ENCODE measurements at regions not wholly inside any gene's neighbourhood (a gene's known extent, or its start where the extent isn't known, plus 50 kb on each side); places are given as distances from the start of the nearest gene placed in this dataset.
"Not testable (repeated sequence)": the region's sequence is repeated elsewhere in the genome, so short reads cannot be mapped to it uniquely, and the experiment has no call there.

DNA sequence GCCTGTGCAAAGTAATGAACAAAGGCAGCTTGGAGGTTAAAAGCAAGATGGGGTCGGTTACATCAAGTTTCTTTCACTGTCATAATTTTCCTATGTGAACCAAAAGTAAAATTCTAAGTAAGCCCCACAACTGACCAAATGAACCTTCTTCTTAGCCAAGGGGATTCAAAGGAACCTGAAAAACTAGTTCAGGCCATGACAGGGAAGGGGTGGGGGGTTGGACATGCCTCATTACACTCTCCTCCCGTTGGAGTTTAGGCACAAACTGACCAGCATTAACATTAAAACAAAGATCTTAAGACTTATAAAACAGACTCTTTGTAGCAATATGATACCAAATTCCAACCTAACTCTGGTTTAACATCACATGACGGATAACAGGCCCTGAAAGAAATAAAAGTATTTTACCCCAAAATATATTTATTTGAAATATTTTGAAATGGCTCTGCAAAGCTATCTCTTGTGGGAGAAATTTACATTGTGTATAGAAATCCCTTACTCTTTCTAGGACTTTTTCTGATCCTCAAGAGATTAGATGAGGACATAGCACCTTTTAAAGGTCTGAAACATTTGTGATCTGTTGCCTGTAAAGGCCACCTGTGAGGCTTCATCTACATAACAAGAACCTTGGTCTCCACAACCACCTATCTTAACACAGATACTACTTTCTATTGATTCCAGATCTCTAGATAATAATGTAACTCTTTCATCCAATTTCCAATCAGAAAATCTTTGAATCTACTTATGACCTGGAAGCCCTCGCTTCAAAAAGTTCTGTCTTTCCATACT is 1829.0 kb upstream of the MIR17HG start:
- DNase-seq, result no peak

DNA sequence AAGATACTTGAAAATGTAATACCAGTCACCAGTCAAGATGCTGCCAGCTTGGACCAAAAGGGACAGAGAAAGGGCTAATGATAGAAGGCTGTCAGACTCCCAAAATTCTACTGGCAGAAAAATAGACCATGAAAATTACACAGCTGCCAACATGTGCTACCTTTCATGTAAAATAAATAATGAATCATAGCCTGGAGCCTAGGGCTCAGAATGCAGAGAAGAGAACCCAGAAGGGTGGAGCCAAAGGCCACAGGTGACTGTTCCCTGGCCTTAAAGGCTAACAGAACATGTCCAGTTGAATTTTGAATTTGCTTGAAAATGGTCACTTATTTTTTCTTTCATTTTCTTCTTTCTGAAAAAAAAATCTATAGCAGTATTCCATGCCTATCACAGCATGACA is 1827.0 kb upstream of the MIR17HG start:
- DNase-seq, result no peak

- DNase-seq, result not testable (repeated sequence)
Observed at GRCh38 chr13:89521672-89522071, 1825.8 kb upstream of the MIR17HG start.

DNA sequence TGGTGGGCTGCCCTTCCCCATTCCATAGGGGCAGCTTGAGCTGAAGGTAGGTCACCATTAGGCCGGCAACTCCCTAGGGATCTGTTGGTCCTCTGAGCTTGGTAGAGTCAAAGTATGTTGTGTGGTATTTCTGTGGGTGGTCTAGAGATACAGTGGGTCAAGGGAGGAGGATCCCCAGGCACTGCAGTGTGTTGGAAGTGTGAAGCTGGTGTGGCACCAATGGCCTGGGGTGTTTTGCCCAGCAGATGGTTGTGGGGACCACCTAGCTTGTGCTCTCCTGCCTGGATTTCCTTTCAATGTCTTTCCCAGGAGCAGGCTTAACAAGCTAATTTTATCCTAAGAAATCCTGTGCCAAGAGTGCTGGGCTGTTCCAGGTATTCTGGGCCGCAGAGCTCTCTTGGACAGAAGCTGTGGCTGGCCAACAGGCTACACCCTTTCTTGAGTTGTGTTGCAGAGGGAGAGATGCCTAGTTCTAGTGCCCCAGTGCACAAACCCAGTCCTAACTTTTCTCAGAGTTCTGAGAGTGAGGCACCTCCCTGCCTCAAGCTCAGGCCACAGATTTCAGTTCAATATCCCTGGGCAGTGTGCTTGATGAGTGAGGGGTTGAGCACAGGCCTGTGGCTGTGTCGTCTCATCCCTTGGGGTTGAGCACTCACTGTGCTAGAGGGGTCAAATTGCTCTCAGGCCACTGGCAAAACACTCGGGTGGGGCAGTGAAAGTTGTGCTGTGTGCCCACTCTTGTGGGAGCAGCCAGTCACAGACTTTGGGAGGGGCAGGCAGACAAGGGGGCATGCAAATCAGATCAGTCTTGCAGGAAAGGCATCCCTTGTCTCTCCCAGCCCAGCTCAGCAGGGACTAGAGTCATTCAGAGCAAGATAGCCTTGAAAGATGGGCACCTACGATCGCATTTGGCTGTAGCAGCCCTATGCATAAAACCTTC is 1806.1 kb upstream of the MIR17HG start:
- DNase-seq, result no peak

GRCh38 chr13:89550938-89551337 is 1796.5 kb upstream of the MIR17HG start:
- no peak for DNase-seq

- no peak for DNase-seq
Observed at GRCh38 chr13:89554801-89555200, 1792.7 kb upstream of the MIR17HG start.

DNA sequence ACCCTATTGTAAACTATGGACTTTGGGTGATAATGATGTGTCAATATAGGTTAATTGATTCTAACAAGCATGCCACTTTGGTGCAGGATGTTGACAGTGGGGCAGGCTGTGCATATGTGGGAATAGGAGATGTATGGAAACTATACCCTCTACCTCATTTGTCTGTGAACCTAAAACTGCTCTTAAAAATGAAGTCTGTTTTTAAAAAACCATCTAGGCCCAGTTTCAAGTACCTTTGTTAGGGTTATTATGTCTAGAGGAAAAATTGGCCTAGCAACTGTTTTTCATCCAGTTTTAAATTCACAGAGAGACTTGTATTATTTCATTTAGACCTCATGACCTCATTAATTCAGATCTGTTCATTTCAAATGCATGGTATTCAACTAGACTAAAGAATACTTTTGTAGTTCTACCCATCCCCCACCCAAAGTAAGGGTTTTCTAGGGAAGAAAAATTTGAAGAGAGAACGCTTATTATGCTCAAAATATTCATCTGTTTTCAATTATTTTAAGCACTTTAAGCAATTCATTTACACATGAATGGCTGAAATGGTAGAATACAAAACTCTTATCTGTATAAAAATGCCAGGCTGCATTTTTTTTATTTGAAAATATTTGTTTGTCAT is 1781.9 kb upstream of the MIR17HG start:
- no peak for DNase-seq

DNA sequence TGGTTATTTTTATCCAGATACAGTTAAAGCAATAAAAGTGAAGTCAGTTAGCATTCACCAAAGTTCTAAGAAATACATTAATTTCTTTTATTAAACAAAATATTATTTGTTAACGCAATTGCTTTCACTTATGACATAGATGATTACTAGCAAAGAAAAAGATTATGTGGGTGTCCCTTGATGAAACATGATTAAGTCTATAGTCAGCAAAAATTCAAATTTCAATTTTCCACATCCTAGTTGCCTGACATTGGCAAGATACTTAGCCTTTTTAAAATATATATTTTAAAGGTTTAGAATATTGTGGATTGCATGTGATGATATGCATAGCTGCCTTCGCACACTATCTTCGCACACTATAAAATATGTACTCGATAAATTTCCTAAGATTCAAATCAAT is 1780.5 kb upstream of the MIR17HG start:
- no peak for DNase-seq

DNA sequence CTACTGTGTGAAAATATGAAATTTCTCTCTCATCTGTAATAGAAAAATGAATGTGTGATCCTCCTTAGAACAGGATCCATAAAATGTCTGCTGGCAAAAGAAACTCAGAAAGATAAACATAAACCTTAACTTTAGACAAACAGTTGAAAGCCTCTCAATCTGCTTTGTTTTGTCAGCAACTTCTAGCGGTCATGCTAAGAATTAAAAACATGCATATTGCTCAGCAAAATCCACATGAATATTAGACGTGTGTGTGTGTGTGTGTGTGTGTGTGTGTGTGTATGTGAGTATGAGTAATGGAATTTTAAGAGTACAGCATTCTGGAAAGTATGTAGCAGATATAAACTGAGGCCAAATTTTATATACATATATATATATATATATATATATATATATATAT is 1779.2 kb upstream of the MIR17HG start:
- DNase-seq, result no peak

DNA sequence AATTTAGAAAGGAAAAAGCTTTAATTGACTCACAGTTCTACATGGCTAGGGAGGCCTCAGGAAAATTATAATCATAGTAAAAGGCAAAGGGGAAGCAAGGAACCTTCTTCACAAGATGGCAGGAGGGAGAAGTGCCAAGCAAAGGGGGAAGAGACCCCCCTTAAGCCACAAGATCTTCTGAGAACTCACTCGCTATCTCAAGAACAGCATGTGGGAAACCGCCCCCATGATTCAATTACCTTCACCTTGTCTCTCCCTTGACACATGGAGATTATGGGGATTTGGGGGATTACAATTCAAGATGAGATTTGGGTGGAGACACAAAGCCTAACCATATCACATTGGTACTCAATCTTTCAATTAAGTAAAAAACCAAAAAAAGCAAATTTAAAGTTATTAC is 1778.7 kb upstream of the MIR17HG start:
- no peak for DNase-seq

DNA sequence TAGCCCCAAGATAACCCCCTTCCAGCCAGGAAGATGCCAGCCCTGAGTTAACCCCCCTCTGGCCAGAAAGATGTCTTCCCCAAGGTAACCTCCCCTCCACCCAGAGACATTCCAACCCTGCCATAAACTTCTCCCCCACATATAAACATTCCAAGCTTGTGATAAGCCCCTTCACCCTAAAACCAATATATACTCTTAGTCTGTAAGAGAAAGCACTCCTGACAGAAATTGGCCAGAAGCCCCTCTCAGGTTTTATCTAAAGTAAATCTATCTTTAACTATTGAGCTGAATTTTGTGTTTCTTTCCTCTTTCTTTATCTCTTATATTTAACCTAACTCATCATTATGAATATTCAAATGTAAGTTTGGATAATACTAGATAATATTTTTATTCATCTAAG is 1775.8 kb upstream of the MIR17HG start:
- DNase-seq, result no peak

GRCh38 chr13:89574077-89574476 is 1773.4 kb upstream of the MIR17HG start:
- DNase-seq, result no peak

DNA sequence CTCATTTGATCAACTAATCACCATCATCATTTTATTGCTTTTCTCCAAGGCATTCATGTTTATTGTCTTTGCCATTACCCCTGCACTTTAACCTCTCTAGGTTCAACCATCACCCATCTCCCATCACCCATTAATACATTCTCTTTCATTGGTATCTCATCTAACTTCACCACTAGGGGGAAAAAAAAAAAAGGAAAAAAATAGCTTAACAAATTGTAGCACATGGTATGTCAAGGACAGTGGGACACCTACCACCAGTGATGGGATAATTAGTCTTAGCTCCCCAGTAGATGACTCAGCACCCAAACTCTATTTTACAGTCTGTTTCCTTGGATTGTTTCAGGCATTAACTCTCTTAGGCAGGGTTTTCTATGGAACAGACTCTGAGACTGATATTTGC is 1770.2 kb upstream of the MIR17HG start:
- DNase-seq, result no peak

DNA sequence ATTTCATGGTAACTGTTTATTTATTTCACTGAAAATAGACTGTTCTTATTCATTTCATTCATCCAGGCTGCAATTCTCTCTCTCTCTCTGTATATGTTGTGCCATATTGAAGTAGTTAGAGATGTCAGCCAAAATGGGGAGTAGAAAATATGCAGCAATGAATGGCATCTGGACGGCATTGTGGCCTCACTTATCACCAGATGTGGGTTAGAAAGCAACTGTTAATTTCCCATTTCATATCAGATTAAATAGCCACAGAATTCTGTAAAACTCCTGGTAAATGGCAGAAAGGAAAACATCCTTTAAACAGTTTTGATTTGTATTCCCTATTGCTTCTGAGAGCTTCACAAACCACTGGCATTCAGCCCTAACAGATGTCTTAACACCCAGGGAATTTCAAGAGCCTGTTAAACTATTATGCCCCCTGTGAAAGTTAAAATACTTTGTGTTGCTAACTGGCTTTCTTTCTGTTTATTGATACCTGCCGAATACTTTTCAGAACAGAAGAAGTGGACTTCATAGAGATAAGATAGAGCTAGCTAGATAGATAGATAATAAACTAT is 1763.3 kb upstream of the MIR17HG start:
- no peak for DNase-seq

- no peak for DNase-seq
Observed at GRCh38 chr13:89602655-89603054, 1744.8 kb upstream of the MIR17HG start.

DNA sequence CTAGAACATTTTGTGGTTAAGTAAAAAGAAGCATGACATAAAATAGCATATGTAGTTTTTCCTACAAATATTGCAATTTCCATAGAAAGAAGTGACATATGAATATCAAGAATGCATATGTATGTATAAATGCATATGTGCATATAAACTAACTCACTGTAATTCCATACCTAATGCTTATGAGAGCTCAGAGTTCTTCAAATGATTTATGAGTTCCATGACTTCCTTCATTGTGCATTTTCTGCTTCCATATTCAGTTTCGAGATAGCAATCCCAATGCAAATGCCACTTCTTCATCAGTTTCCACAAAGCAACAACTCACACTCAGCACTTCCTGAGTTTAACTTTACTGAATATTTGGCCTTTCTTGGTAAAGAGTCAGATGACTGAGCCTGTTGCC is 1744.3 kb upstream of the MIR17HG start:
- no peak for DNase-seq

- DNase-seq, result no peak
Observed at GRCh38 chr13:89609318-89609717, 1738.2 kb upstream of the MIR17HG start.

- no peak for DNase-seq
Observed at GRCh38 chr13:89610331-89610730, 1737.2 kb upstream of the MIR17HG start.

GRCh38 chr13:89610881-89611280 is 1736.6 kb upstream of the MIR17HG start:
- DNase-seq, result no peak

- no peak for DNase-seq
Observed at GRCh38 chr13:89627996-89628395, 1719.5 kb upstream of the MIR17HG start.

GRCh38 chr13:89628567-89628966 is 1718.9 kb upstream of the MIR17HG start:
- no peak for DNase-seq

DNA sequence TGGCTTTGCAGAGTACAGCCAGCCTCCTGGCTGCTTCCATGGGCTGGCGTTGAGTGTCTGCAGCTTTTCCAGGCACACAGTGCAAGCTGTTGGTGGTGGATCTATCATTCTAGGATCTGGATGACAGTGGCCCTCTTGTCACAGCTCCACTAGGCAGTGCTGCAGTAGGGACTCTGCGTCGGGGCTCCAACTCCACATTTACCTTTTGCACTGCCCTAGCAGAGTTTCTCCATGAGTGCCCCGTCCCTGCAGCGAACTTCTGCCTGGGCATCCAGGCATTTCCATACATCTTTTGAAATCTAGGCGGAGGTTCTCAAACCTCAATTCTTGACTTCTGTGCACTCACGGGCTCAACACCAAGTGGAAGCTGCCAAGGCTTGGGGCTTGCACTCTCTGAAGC is 1697.3 kb upstream of the MIR17HG start:
- no peak for DNase-seq

- DNase-seq, result no peak
Observed at GRCh38 chr13:89660752-89661151, 1686.7 kb upstream of the MIR17HG start.

Measured in activated CD4-positive, alpha-beta T cell treated with anti-CD3 and anti-CD28 coated beads for 48 hours (primary cell).